Tibial artery (tissue), 4 donors: ENCODE measurements at regions not wholly inside any gene's neighbourhood (a gene's known extent, or its start where the extent isn't known, plus 50 kb on each side); places are given as distances from the start of the nearest gene placed in this dataset.

ENCODE experiments used
- DNase-seq, 2 donors: peaks; one replicate each; pipeline ENCODE4 v3.0.0-alpha.2; 2019
- H3K27ac ChIP-seq, 2 donors: fragments of 200-600 bp; sonication (generic) in 1 of 2; 1 replicate in 1 of 2; 2 replicates in 1 of 2; pipeline ENCODE4 v1.5.1; 2018 to 2019; ENCODE audit warnings: mild to moderate bottlenecking in 1 of 2
- H3K27me3 ChIP-seq, 2 donors: fragments of 200-600 bp; sonication (generic) in 1 of 2; one replicate each; pipeline versions ENCODE4 v1.5.1 to v1.6.0; 2016 to 2019
- H3K36me3 ChIP-seq, 3 donors: fragments of 200-600 bp; sonication (generic) in 2 of 3; one replicate each; pipeline ENCODE4 v1.5.1; 2016 to 2019; ENCODE audit warnings: mild to moderate bottlenecking in 2 of 3
- H3K4me1 ChIP-seq, 4 donors: fragments of 200-600 bp; sonication (generic) in 2 of 4; 1 replicate in 3 of 4; 2 replicates in 1 of 4; pipeline ENCODE4 v1.5.1; 2016 to 2019
- H3K4me3 ChIP-seq, 2 donors: fragments of 200-600 bp; sonication (generic) in 1 of 2; 1 replicate in 1 of 2; 2 replicates in 1 of 2; pipeline ENCODE4 v1.5.1; 2018 to 2019; ENCODE audit warnings: mild to moderate bottlenecking in 2 of 2
- H3K9me3 ChIP-seq, 3 donors: fragments of 200-600 bp; sonication (generic) in 1 of 3; one replicate each; pipeline ENCODE4 v1.5.1; 2016 to 2019
- CTCF ChIP-seq, 2 experiments: fragments of 200-600 bp in 1 of 2; fragments of 450-650 bp in 1 of 2; IDR thresholded peaks; one replicate each; pipeline ENCODE4 v1.5.1; 2017 to 2019; ENCODE audit warnings: antibody characterized with exemption in 2 of 2, mild to moderate bottlenecking in 1 of 2, moderate library complexity in 1 of 2
- intact Hi-C: fragments of 100-400 bp; cut with DNase I; formaldehyde crosslinking; loops from one replicate; pipeline ENCODE4 v1.15.0; 2023; ENCODE audit warnings: low total_unique reads

DNA sequence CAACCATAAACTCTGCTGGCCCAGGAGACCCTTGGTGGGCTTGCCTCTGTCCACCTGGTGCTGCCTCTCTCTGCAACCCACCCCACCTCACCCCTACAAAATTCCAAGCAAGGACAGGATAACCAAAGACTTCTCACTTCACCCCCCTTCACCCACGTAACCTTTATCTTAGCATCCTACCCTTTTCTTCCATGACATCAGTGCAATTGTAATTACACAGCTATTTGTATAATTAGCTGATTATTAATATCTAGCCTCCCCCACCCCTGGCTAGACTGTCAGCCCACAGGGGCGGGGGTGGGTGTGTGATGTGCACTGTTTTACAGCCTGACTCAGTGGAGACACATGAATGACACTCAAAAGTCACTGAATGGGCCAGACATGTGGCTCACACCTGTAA lies 262.2 kb downstream of the MRTFB start:
- H3K27me3 ChIP-seq = no peaks in the 10 kb centered on the region
- no peak overlapping the region for H3K4me3 ChIP-seq
- no peak for TF ChIP-seq CTCF (IDR thresholded peaks at IDR 0.05)
- peaks cover 0 to 14% (median 7%) of the 10 kb centered on the region in 3 donors for H3K36me3 ChIP-seq
- intact Hi-C loops = no loop called here
- peaks cover 0 to 10% (median 4%) of the 10 kb centered on the region in 4 donors for H3K4me1 ChIP-seq
- no peak for DNase-seq
- H3K9me3 ChIP-seq = no peaks in the 10 kb centered on the region
- H3K27ac ChIP-seq = no peak overlapping the region

DNA sequence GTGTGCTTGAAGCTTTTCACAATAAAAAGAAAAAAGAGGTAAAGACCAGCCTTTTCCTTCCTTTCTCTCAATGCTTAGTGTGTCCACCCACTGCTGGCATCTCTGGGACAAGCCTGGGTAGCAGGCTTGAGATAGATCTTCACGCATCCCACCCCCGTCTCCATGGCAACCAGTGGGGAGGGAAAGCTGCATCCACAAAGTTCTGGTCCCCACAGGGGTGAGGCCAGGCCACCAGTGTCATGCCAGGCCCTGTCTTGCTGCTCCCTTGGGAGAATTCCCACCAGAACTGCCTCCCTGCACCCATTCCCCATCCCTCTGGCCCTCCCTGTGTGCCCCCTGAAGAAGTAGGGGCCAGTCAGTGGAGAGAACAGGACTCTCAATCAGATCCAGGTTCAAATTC lies 259.9 kb downstream of the MRTFB start:
- DNase-seq = no peak
- no peak for TF ChIP-seq CTCF (IDR thresholded peaks at IDR 0.05)

DNA sequence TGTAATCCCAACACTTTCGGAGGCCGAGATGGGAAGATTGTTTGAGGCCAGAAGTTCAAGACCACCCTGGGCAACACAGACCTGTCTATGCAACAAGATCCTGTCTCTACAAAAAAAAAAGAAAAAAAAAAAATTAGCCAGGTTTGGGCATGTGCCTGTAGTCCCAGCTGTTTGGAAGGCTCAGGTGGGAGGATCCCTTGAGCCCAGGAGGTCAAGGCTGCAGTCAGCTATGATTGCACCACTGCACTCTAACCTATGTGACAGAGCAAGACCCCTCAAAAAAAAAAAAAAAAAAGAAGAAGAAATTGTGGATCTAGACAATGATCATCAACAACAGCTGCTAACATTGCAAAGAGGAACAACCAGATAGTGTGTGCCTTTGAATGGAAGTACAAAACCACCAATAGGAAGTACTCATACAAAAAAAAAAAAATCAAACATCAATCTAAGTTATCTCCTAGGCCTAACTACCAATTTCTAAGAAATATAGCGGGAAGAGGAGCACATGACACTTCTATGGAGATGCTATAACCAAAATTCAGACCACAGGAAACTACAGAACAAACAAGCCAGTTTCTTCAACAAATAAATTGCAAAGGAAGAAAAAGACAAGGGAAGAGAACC lies 258.7 kb downstream of the MRTFB start:
- Histone ChIP-seq H3K9me3 (no peaks in the 10 kb centered on the region), H3K36me3 (peaks cover 6 to 30% (median 25%) of the 10 kb centered on the region in 3 donors), H3K4me3 (no peak overlapping the region), H3K27me3 (no peaks in the 10 kb centered on the region), H3K27ac (no peak overlapping the region), H3K4me1 (peaks cover 0 to 17% (median 7%) of the 10 kb centered on the region in 4 donors)
- no peak for DNase-seq
- intact Hi-C loops = no loop called here
- TF ChIP-seq CTCF (IDR thresholded peaks at IDR 0.05) = no peak

More for the DNA sequence above, 259.9 kb downstream of the MRTFB start:
- peaks cover 0 to 8% (median 2%) of the 10 kb centered on the region in 4 donors for H3K4me1 ChIP-seq
- intact Hi-C loops = no loop called here
- no peak overlapping the region for H3K4me3 ChIP-seq
- no peak overlapping the region for H3K27ac ChIP-seq
- no peaks in the 10 kb centered on the region for H3K9me3 ChIP-seq
- H3K27me3 ChIP-seq = no peaks in the 10 kb centered on the region
- peaks cover 4 to 30% (median 25%) of the 10 kb centered on the region in 3 donors for H3K36me3 ChIP-seq

- intact Hi-C loops = no loop called here
- Histone ChIP-seq H3K4me3 (no peak overlapping the region), H3K36me3 (peaks cover 6 to 28% (median 25%) of the 10 kb centered on the region in 3 donors), H3K27me3 (no peaks in the 10 kb centered on the region), H3K27ac (peak overlapping the region in 1 of 2 donors; percentile 43), H3K9me3 (no peaks in the 10 kb centered on the region), H3K4me1 (peaks cover 0 to 24% (median 9%) of the 10 kb centered on the region in 4 donors)
- no peak for DNase-seq
- TF ChIP-seq CTCF (IDR thresholded peaks at IDR 0.05) = no peak
Observed at GRCh38 chr16:14325502-14326401, 254.6 kb downstream of the MRTFB start.

DNA sequence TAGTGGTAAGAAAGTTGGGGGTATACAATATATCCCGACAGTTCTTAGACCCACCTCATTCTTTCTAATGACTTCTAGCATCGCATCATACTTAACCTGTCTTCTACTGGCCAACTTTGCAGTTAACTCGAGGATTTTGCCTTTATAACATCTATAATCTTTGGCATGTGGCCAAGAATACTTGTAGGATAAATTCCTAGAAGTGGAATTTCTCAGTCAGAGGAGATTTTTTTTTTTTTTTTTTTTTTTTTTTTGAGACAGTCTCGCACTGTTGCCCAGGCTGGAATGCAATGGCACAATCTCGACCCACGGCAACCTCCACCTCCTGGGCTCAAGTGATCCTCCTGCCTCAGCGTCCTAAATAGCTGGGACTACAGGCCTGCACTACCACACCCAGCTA lies 253.5 kb downstream of the MRTFB start:
- peaks cover 0 to 29% (median 11%) of the 10 kb centered on the region in 4 donors for H3K4me1 ChIP-seq
- H3K27me3 ChIP-seq = no peaks in the 10 kb centered on the region
- H3K36me3 ChIP-seq = peaks cover 6 to 25% (median 20%) of the 10 kb centered on the region in 3 donors
- no peak overlapping the region for H3K4me3 ChIP-seq
- no peak for DNase-seq
- TF ChIP-seq CTCF (IDR thresholded peaks at IDR 0.05) = no peak
- H3K9me3 ChIP-seq = no peaks in the 10 kb centered on the region
- H3K27ac ChIP-seq = peak overlapping the region in 1 of 2 donors; percentile 43
- intact Hi-C loops = no loop called here
